HG03442 (cell line): ENCODE measurements at regions not wholly inside any gene's neighbourhood (a gene's known extent, or its start where the extent isn't known, plus 50 kb on each side); places are given as distances from the start of the nearest gene placed in this dataset.
A peak's percentile ranks its signal among the peaks of the same experiment; 100 is the strongest.
"Not testable (repeated sequence)": the region's sequence is repeated elsewhere in the genome, so short reads cannot be mapped to it uniquely, and the experiment has no call there.

Source experiments
- ATAC-seq: cut with Tn5 transposase; IDR thresholded peaks from one replicate; pipeline ENCODE4 v1.9.1; 2021; ENCODE audit warnings: mild to moderate bottlenecking, moderate library complexity; ENCODE audit not compliant: unreplicated experiment

- ATAC-seq: no peak
Observed at GRCh38 chr5:113719549-113719948, 206.1 kb downstream of the YTHDC2 start.

GRCh38 chr5:113721171-113721570, 207.7 kb downstream of the YTHDC2 start:
- no peak for ATAC-seq

- ATAC-seq: no peak
Observed at GRCh38 chr5:113723021-113723420, 209.5 kb downstream of the YTHDC2 start.

GRCh38 chr5:113735751-113736150, 222.3 kb downstream of the YTHDC2 start:
- ATAC-seq: no peak

- no peak for ATAC-seq
Observed at GRCh38 chr5:113742176-113742575, 228.7 kb downstream of the YTHDC2 start.

- no peak for ATAC-seq
Observed at GRCh38 chr5:113742639-113743038, 229.1 kb downstream of the YTHDC2 start.

- no peak for ATAC-seq
Observed at GRCh38 chr5:113748403-113748802, 234.9 kb downstream of the YTHDC2 start.

GRCh38 chr5:113749334-113749733, 235.8 kb downstream of the YTHDC2 start:
- no peak for ATAC-seq

GRCh38 chr5:113753182-113753581, 239.7 kb downstream of the YTHDC2 start:
- ATAC-seq: not testable (repeated sequence)

- ATAC-seq: no peak
Observed at GRCh38 chr5:113755516-113755915, 242.0 kb downstream of the YTHDC2 start.

- no peak for ATAC-seq
Observed at GRCh38 chr5:113757508-113757907, 244.0 kb downstream of the YTHDC2 start.

GRCh38 chr5:113759505-113759904, 246.0 kb downstream of the YTHDC2 start:
- no peak for ATAC-seq

- no peak for ATAC-seq
Observed at GRCh38 chr5:113760486-113760885, 247.0 kb downstream of the YTHDC2 start.

GRCh38 chr5:113761594-113761993, 248.1 kb downstream of the YTHDC2 start:
- no peak for ATAC-seq

GRCh38 chr5:113764382-113764781, 250.9 kb downstream of the YTHDC2 start:
- no peak for ATAC-seq

- not testable (repeated sequence) for ATAC-seq
Observed at GRCh38 chr5:113766827-113767226, 253.3 kb downstream of the YTHDC2 start.

GRCh38 chr5:113770648-113771047, 257.2 kb downstream of the YTHDC2 start:
- ATAC-seq: no peak

GRCh38 chr5:113771483-113771882, 258.0 kb downstream of the YTHDC2 start:
- peak; percentile 51 for ATAC-seq

GRCh38 chr5:113776168-113776567, 262.7 kb downstream of the YTHDC2 start:
- ATAC-seq: no peak

GRCh38 chr5:113776832-113777525, 263.5 kb downstream of the YTHDC2 start:
- ATAC-seq: no peak

- ATAC-seq: no peak
Observed at GRCh38 chr5:113778147-113778546, 264.7 kb downstream of the YTHDC2 start.

GRCh38 chr5:113788141-113788655, 274.7 kb downstream of the YTHDC2 start:
- no peak for ATAC-seq

GRCh38 chr5:113789769-113790168, 276.3 kb downstream of the YTHDC2 start:
- no peak for ATAC-seq
